ENCODE measurements at regions not wholly inside any gene's neighbourhood (a gene's known extent, or its start where the extent isn't known, plus 50 kb on each side); places are given as distances from the start of the nearest gene placed in this dataset.
"Not testable (repeated sequence)": the region's sequence is repeated elsewhere in the genome, so short reads cannot be mapped to it uniquely, and the experiment has no call there.

- not testable (repeated sequence) for DNase-seq
Observed at GRCh38 chr2:111320965-111321364, 200.3 kb downstream of the BCL2L11 start.

DNA sequence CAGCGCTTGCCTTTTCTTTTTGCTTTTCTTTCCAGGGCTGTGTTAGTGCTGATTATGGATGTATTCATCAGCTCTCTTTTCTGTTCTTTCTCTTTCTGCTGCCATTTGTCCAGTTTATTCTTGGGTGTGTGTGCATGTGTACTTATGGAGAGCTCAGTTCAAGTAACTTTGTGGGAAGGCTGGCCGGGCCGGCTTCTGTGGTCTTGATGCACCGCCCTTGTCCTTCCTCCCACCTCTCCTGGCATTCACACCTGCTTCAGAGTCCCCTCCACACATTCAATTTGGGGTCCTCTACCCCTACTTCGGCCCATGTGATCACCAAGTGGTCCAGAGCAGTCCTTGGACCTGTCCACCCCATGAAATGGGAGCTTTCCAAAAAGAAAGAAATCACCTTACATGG lies 202.7 kb downstream of the BCL2L11 start:
- DNase-seq = not testable (repeated sequence)

DNA sequence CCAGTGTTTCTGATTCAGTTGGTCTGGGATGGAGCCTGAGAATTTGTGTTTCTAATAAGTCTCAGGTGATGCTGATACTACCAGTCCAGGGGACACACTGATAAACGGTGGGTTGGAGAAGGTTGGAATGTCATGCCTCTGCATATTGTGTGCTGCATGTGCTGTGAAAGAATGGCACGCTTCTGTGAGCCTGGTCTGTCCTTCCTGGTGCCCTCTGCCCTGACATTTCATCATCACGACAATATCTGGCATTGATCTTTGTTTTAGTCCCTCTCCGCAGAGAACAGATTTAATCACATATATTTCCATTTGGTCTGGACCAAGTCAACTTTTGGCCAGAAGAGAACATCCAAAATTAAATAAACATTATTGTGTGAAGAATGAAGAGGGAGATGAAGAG lies 207.0 kb downstream of the BCL2L11 start:
- not testable (repeated sequence) for DNase-seq

GRCh38 chr2:111329309-111329708 lies 208.6 kb downstream of the BCL2L11 start:
- not testable (repeated sequence) for DNase-seq

- not testable (repeated sequence) for DNase-seq
Observed at GRCh38 chr2:111331099-111331724, 210.5 kb downstream of the BCL2L11 start.

- not testable (repeated sequence) for DNase-seq
Observed at GRCh38 chr2:111335220-111335907, 214.7 kb downstream of the BCL2L11 start.

DNA sequence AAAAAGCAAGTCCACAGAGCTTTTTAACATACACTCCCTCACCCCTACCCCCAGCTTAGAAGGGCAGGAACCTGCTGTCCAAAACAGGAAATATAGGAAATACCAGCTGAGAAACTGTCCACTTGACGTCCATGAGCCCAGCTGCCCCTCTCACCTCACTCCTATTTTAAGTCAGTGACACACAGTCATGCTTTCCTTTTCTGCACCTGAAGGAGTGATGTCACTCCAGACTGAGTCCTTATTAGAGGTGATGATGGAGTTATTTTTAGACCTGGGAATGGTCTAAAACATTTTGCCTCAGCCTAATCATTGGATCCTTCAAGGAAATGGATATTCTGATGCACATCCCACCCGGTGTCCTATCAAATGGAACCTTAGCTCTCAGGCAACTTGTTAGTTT lies 217.8 kb downstream of the BCL2L11 start:
- not testable (repeated sequence) for DNase-seq

DNA sequence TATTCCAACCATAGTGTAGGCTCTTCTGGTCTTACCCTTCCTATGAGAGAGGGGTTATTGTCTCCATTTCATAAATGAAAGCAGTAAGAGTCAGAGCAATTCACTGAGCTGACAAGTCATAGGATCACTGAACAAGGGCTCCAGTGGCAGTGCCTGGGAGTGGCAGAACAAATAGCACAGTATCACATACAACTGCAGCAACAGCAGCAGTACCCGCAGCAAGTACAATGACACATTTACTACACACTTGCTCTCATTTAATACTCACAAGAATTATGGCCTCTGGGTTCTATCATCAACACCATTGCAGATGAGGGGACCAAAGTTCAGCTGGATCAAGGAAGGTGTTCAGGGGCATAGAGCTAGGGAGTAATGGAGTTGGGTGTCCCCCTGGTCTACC lies 218.8 kb downstream of the BCL2L11 start:
- DNase-seq = not testable (repeated sequence)

GRCh38 chr2:111344590-111344989 lies 223.9 kb downstream of the BCL2L11 start:
- DNase-seq = not testable (repeated sequence)

GRCh38 chr2:111345439-111345838 lies 224.7 kb downstream of the BCL2L11 start:
- DNase-seq = not testable (repeated sequence)

DNA sequence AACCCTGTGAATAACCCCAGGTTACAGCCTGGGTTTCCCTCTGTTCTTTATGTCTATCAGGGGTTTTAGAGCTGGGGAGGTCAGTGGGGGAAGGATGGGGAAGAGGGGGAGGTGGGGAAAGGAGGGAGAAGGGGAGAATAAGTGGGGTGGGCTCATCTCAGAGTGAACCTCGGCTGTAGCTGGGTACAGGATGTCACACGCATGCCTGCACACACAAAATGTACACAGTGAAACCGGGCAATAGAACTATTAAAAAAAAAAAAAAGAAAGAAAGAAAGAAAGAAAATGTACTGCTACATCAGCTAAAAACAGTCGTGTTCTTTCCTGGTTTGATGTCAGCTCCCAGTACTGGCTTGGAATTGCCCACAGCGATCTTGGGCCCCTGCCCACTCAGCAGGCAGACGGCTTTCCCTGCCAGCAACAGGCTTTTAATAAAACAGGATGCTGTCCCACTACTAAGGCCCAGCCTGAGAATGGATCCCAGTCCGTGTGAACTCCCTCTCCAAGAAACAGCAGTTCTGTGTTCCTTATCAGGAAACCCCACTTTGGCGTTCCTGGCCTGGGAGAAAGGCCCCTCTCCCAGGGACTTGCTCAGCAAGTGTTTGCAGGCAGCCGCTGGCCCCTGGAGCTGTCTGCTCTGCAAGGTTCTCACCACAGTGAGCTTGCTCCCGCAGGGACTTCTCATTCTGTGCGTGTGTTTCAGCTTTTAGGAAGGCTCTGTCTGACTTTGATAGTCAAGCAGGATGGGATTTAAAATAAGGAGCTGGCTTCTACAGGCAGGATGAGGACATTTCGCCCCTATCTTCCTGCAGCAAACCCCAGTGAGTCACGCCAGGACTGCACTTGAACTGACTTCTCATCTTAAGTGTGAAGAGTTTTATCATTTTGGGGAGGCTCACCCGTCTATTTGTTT lies 225.6 kb downstream of the BCL2L11 start:
- DNase-seq = not testable (repeated sequence)

GRCh38 chr2:111347695-111348094 lies 227.0 kb downstream of the BCL2L11 start:
- DNase-seq = not testable (repeated sequence)

DNA sequence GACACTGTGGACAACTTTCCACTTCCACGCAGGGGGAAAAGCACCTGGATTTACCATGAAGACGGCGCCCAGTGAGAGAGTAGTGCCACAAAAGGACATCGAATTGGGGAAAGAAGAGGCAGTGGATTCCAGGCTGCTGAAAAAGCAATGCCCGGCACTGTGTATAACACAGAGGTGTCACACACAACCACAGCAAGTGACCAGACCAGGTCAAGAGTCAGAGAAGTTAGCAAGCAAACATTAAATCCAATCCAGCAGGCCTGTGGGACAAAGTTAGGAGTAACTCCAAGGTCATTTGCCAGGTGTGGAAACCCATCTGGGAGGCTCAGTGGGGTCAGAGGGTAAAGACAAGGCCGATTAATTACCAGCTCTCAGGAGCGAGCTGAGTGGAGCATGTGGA lies 227.6 kb downstream of the BCL2L11 start:
- not testable (repeated sequence) for DNase-seq

DNA sequence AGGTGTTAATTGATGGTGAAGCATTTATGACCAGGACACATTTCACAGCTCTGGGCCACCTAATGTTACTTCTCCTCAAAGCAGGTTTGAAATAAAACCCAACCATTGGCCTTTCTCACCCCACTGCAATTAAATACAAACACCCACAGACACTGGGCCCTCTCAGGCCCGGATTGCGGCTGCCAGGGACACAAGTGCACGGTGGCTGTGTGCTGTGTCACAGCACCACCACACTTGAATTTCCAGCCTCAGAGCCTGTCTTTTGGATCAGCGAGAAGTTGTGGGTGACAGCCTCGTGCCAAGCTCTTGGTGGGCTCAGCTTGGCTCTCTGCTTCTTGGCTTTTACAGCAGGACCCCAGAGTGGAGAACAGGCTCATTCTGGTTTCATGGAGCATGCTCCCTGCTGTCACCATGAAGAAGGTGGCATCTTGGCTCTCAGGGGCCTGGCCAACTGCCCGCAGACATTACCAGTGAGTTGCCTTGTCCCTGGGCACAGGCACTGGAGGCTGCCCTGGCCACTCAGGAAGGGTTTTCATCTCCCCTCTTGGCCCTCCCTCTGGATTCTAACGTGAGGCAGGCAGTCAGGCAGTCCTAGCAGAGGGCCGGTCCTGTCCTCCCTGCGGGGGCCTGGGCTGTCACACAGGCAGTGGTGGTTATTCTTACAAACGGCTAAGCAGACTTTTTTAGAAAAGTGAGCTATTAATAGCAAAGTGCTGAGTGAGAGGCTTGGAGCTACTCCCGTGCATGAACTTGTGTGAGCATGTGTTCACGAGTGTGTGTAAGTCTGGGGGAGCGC lies 234.5 kb downstream of the BCL2L11 start:
- DNase-seq = not testable (repeated sequence)

- not testable (repeated sequence) for DNase-seq
Observed at GRCh38 chr2:111355823-111356511, 235.3 kb downstream of the BCL2L11 start.

- DNase-seq = not testable (repeated sequence)
Observed at GRCh38 chr2:111356512-111357031, 235.9 kb downstream of the BCL2L11 start.

- DNase-seq = not testable (repeated sequence)
Observed at GRCh38 chr2:111365986-111366640, 245.4 kb downstream of the BCL2L11 start.

DNA sequence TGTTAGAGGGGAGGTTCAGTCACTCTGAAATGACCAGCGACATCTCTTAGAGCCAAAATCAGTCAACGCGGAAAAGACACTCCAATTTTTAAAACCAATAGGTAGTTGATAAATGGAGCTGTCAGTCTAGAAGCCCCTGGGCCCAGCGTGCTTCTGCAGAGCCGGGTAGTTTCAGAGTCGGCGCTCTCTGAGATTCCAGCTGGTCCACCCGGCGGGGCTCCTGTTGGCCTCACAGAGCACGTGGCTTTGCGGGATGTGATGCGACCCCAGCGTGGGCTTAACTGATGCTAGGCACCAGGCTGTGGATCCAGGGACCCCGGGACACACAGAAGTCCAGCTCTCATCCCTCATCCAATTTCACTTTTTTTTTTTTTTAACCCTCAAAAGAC lies 245.9 kb downstream of the BCL2L11 start:
- not testable (repeated sequence) for DNase-seq

- DNase-seq = not testable (repeated sequence)
Observed at GRCh38 chr2:111367080-111367479, 246.4 kb downstream of the BCL2L11 start.

GRCh38 chr2:111367871-111368270 lies 247.2 kb downstream of the BCL2L11 start:
- DNase-seq = not testable (repeated sequence)

DNA sequence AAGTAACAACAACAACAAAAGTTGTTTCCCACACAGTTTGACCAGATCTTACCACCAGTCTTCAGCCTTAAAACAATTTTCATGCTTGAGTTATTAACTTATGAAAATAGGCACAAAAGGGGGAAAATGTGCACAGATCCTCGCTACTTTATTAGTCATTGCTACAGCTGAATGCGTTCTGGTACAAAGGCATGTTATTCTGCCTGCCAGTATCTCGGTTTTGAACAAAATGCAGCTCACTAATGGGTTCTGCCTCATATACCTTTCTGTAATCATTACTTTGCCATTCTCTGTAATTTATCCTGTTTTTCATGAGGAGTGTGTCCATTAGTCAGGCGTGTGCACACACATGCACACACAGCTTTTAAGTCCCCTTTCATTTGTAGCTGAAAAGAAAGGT lies 247.6 kb downstream of the BCL2L11 start:
- not testable (repeated sequence) for DNase-seq

Data from CD4-positive, alpha-beta T cell treated with Interleukin-15 for 1 hour (primary cell).